Activated gamma-delta T cell treated with anti-CD3 and anti-CD28 coated beads, Interleukin-2, amount 50 U/mL, for 16 hours (primary cell): ENCODE measurements at regions not wholly inside any gene's neighbourhood (a gene's known extent, or its start where the extent isn't known, plus 50 kb on each side); places are given as distances from the start of the nearest gene placed in this dataset.

ENCODE experiments used
- DNase-seq: peaks from one replicate; pipeline ENCODE4 v3.0.0-alpha.2; 2020; ENCODE audit warnings: low read depth

DNA sequence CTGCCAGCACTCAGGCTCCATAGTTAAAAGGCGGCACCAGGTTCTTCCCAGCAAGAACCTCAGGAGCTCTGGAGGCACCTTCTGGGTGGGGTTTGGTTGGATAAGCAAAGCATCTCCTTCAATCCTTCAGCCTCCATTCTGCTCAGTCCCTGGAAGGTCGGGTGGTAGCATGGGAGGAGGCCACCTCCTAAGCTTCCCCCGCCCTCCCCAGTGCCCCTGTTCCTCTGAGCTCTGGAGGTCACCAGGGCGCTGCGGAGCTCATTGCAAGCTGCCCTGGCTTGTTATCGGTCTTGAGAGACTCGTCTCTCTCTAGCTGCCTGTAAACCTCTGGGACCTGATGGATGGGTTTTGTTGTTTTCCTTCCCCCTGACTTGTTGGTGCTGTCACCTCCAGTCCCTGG is 124.8 kb downstream of the RPLP1 start:
- DNase-seq = no peak

DNA sequence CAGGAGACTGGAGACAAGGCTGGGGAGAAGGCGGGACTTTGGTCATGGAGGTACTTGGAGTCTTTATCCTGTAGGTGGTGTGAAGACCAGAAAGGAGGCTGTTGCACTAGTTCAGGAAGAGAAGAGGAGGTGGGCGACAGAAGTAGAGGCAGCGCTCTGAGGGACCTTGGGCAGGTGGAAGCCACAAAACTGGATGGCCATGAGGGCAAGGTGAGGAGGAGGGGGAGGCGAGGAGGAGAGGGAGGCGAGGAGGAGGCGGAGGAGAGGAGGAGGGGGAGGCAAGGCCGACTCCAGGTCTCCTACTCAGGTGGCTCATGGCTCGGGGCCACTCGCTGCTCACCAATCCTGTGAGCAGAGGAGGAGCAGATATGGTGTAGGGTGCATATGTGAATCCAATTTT is 125.6 kb downstream of the RPLP1 start:
- no peak for DNase-seq

DNA sequence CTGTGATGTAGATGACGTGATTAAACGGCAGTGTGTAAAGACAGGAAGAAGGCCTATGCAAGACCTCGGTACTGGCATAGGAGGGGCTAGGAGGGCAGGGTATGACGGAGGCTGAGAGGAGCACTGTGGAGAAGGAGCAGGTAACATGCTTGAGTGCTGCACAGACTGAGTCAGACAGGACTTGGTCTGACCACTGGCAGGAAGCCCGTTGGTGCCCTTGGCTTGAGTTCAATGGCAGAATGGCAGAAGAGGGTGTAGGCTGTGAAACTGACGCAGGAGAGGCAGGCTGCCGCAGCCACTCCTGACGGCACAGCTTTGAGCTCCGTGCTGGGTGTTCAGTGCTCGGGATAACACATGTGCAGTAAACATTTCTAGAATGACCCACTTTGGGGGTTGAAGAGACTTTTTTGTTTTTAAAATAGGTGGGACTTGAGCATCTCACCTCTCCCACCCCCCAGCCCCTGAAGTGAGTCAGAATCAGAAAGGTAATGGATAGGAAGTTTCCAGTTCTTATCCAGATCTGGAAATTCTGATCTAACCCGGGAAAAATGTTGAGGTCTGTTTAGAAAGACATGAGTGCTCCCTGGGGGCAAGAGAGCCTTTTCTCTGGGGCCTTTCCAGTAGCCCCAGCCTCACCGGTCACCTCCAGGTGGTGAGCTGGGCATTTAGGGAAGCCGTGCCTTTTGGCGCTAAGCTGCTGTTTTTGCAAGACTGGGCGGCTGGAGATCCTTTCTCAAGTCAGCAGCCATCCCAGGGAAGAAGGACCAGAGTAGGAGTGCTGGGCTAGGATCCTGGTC is 126.4 kb downstream of the RPLP1 start:
- no peak for DNase-seq

DNA sequence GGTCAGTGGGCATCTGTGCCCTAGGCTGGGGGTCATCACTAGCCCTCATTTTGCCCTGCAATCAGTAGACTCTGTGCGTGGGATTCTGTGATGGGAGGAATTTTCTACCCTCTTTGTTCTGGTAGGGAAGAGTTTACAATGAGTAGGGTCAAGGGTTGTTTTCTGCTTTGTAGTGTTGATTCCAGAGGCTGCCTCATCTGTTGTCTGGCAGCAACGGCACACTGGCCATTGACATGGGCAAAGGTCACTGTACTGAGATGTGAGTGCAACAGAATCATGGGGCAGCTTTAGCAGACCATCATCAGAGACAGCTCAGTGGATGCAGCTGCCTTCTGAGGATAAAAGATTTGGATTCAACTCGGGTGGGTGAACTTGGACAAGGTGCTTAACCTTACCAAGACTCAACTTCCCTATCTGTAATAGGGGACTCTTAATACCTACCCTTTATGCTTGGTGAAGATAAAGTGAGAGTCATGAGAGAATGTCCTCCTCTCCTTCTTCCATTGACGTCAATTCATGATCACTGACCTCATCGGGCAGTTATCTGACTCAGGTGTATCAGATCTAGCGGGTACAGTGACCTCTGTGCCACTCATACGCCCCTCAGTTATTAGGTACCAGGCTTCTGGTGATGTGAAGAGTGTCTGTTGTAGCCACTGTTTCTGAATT is 127.5 kb downstream of the RPLP1 start:
- DNase-seq = no peak

DNA sequence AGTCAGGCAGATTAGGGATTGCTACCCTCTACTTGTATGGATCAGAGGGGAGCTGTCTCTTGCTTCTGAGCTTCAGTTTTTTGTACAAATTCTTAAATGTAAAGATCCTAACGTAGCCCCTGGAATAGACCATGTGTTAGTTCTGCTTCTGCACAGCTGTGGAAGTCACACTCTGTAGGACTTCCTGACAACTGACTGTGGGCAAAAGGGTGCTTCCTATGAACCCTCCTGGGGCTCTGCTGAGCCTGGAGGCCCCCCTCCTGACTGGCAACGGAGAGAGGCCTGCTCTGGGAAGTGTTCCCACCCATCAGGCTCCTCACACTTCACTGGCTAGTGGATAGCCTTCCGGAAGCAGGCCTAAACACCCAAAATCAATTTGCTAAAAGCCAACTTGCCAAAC is 131.0 kb downstream of the RPLP1 start:
- DNase-seq = no peak

DNA sequence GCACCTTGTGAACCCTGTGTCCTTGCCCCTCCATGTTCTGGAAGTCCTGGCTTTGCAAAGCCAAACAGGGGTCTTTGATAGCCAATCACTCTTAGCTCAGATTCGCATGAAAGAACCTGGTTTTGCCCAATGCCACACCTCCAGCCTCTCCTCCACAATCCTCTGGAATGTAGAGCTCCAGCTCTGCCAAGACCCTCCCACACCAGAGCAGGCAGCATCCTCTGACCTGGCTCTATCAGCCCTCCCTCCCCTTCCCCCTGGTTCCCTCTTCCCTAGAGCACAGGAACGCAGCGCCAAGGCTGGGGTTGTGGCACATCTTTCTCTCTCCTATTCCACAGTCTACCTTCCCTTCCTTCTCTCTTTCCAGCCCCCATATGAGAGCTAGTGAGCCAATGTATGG is 133.3 kb downstream of the RPLP1 start:
- no peak for DNase-seq

DNA sequence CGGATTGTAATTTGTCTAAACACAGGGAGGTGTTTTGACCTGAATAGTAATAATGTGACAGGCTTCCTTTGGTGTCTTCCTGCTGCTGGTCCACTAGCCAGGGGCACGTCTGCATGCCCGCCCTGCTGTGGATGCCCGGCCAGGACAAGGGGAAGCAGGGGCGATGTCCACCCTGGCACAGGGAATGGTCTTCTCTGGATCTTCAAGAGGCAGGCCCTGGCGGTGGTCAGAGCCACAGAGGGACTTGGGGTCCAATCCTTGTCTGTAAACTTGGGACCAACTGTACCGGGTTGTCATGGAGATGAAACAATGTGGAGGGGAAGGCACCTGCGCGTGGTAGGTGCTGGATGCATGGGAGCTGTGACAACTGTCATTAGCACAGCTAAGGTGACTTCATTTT is 134.1 kb downstream of the RPLP1 start:
- DNase-seq = no peak

DNA sequence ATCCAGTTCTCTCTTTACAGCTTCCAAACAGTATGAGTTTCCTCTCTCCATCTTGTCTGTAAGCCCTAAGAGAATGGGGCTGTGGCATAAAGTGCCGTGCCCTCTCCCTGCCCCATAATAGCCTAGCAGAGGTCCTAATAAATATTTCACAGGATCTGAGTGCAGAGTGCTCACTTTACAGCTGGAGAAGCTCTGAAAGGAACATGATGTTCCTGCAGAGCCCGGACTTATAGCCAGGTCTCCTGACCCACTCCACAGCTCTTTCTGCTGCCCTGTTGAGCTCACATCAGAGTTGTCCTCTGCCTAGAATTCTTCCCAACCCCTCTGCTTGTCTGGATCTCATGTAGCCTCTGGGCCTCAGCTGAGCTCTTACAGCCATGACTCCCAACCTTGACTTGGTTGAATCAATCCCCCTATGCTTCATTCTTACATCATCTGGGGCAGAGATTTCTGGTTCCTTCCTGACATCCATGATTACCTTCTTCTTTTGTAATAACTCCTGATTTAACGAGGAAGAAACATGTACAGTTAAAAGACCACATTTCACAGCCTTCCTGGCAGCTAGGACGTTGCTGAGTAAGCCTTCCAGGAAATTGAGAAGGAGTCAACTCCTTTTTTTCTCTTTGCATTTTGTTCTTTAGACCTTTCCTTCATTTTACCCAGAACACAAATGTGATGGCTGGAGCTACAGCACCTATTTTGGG is 135.3 kb downstream of the RPLP1 start:
- no peak for DNase-seq

DNA sequence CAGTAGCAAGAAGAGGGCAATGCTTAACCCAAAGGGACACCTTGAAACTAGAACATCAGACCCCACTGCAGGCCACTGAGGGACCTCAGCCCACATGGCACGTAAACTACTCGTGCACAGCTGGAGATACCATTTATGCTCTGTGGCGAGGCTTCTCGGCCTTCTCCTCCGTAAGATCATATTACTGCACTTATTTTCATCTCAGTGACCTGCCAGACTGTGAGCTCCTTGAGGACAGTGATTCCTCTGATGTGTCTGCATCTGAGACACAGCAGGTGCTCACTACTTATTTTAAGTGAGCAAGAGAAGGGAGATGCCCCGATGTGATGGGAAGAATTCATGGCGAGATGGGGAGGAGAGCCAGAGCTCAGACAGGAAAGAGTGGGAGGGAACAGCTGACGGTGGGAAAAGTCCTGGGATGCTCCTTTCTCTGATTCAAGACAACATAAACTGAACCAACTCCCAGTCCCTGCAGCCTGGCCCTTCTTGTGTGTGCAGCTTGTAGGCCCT is 137.6 kb downstream of the RPLP1 start:
- no peak for DNase-seq

DNA sequence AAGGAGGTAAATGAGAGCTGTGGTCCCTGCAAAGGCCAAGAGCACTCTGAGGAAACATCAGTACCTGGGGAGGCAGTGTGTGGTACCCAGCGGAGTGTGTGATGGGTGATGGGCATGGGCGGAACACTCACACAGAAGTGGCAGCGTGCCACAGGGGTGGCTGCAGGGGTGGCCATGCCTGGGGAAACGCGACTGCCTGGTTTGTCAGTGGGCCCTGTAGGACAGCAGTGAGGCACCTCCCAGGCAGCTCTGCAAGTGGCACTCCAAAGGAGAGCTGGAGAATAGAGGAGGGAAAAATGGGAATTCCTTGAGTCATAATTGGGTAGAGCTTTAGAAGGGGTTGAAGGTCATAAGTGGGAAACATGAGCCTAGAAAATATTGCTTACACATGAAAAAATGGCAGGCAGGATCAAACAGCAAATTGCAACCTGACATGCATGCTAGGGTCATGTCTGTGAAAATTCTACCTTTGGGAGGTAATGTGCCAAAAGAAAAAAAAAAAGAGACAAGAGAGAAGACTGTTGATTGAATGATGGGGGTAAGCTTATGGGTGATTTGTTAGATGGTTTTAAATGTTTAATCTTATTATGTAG is 138.4 kb downstream of the RPLP1 start:
- DNase-seq = no peak

DNA sequence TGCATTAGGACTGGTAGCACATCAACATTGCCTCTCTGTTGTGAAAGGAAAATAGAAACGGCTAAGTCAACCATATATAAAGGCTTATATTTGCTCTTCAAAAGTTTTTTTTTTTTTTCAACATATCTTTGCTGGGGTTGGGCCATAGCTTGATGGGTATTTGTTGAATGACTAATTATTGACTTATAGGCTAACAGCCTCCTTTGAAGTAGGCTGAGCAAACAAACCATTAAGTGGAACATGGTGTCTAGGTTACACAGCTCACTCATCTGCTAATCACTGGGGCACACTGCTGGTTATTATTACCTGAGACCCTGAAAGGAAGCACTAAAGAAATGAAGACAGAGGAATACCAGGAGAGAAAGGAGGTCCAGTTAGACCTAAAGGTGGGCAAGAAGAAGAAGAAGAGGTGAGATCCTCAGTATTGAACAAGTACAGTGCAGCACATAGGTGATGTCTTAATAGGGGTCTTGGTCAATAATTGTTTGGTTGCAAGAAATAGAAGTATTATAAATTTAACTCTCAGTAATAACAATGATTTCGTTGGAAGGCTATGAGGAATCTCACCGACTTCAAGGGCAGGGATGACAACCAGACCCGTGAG is 139.4 kb downstream of the RPLP1 start:
- DNase-seq = no peak

DNA sequence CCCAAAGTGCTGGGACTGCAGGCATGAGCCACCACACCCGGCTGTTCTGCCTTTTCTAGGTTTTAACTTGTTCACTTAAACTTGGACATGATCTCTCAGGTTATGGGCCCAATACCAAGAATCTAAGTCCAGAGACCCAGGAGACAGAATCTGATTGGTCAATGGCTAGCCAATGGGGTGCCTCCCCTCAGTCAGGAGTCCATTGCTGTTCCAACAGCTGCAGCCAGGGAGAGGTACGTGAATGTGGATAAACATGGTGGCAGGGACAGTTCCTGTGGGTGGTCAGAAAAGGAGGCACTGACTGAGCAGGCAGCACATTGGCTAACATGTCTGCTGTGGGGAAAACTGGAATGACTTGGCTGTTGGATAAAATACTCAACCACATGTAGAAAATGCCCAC is 140.3 kb downstream of the RPLP1 start:
- no peak for DNase-seq

DNA sequence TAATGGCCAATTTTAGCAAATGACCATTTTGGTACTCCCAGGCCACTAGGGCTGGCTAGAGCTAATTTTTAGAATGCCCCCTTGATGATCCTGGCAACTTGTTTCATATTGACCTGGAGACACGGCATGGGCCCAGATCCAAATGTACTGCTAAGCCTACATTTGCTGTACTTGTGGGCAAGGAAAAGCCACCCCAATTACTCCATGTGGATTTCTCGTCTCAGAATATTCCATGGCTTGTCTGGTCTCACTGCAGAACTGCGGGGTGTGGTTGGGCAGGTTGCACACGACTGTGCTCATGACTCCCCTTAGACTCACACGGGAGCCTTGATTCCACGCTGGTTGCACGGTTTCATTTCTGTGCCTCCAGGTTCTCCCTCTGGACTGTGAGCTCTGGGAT is 140.9 kb downstream of the RPLP1 start:
- no peak for DNase-seq

DNA sequence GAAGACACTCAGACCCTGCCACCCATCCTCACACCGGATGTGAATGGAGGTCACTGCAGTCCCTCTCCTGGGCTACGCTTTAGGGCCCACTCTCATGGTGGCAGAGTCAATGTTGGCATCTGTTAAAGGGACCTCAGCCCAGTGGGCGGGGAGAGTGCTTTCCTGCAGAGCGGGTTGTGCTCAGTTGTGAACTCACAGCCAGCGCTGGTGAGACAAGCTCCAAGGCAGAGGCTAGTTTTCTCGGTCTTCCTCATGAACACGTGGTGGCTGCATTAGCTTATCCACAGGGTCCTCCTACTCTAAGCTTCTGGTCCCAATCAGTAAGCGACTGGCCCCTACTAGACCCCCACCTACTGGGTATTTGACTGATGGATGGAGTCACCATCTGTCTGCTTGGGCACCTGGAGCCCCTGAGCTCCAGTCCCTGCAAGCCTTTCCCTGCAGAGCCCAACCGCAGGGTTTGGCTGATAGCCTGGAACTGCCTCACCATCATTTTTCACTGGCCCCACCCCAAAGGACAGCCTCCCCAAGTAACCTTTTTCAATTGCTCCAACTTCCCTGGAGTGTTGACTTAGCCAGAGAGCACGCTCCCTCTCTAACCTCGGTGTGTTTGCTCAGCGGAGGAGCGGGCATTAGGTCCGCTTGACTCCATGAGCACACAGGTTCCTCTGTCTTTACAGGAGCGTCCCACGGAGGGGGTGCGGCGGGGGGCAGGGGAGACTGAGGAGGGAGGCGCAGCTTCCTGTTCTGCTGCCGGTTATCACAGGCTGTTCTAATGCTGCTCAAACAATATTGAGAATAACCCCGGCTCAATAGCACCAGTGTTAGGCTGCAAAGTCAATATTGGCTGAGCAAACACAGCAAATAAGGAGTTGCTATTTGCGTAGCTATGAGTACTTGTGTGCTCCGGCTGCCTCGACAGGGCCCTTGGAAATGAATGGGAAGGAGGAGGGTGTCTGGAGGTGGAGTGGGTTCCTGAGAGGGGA is 141.7 kb downstream of the RPLP1 start:
- no peak for DNase-seq

DNA sequence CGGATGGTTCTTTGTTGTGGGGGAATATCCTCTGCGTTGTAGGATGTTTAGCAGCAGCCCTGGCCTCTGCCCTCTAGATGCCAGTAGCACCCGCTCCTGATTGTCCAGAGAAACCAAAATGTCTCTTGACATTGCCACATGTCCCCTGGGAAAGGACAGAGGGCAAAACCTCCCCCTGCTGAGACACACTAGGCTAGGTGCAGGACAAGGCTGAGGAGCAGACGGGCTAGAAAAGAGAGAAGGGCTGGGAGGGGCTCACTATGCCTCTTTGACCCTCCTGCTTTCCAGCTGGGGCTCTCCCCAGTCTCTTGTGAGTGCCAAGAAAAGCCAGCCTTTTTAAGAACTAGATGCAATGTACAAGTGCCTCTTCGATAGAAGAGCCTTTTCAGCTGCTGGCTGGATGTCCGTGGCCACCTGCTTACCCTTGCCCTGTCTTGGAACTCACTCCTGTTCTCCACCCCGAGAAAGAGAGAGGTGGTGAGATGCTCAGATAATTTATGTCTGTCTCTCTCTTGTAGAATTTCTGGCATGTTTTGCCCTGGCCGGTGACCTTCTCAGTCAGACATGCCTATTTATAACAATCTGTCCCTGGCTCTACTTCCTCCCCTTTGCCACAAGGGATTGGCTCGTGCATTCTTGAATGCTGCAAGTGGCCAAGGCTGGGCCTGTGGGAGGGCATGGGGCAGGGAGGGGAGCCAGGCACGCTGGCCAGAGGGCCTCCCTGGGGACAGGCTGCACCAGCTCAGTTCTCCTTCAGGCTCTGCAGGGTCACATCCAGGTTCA is 142.6 kb downstream of the RPLP1 start:
- no peak for DNase-seq

DNA sequence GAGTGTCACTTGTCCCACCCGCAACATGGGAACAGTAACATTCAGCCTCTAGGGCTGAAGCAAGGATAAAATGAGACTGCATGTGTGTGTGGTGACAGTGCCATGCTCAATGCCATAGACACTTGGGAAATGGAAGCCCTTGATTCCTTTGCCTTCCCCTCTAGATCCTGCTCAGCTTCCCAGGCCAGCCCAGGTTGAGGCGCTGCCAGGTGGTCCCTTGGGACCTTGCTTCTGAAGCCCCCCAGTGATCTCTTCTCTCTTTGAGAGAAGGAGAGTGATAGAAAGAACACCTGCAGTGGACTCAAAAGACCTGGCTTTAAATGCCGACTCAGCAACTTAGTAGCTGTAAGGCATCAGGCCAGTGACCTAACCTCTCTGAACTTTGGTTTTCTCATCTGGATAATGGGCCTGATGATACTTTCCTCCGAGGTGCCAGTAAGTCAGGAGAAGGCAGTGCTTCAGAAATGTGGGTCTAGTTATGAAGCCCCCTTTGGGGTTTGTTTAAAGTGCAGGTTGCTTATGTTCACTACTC is 144.5 kb downstream of the RPLP1 start:
- no peak for DNase-seq

DNA sequence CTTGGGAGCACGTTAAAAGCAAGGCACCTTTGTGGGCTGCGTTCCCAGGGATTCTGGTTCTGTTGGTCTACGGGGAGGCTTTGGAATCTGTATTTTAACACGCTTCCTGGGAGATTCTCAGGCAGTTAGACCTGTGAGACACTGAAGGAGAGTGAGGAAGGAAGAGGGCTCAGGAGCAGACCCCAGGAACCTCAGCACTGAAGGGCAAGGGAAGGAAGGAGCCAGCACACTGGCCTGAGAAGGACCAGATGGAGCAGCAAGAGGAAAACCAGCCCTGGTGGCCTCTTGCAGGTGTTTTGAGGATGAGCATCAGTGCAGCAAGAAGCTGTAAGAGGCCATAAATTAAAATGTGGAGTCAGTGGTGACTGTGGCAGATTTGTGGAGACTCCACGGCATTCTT is 146.7 kb downstream of the RPLP1 start:
- no peak for DNase-seq

DNA sequence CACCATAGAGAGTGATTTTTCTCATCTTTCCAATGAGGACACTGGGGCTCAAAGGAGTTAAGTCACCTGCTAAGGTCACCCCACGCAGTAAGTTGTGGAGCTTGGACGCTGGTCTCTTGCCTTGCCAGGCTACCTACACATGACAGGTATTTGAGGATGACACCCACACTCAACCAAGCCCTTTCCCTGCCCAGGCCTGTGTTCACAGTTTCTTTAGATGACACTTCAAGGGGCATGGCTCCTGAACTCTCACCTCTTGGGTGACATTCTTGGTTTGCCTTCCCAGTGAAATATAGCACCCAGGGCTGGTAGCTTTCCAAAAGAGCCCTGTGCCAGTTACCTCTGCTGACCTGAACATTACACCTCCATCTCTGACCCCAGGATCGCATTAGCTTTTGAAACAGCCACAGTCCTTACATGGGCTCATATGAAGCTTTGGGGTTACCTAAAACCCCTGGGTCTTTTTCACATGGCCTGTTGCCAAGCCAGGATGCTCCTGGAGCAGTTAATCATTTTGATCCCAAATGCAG is 148.0 kb downstream of the RPLP1 start:
- DNase-seq = no peak

DNA sequence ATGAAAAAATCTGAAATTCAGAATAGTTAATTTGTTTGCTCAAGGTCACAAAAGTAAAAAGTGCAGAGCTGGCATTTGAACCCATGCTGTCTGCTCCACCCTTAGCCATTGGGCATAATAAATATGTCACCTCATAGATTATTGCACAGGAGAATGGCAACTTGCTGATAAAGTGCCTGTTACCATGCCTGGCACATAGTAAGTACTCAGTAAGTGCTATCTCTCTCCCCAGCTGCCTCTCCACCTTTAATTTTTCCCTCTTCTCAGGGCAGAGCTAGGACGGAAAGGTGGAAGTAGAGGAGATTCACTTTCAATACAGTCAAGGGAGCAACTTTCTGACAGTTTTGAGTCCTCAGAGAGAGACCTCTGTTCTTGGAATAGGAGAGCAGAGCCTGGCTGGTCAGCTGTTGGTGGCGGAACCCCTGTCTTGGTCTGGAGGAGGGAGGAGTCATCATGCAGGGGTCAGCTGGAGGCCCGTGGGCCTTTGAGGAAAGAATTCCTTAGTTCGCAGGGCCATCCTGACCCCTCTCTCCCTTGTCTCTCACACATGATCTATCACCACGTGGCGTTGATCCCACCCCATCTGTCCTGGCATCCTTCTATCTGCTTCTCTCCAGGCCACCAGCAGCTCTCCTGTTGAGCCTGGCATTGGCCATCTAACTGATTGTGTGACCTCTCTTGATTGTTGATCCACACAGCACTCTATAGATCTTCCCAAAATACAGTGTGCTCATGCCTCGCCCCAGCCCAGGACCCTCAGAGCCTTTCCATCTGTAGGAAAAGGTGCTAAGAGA is 149.3 kb downstream of the RPLP1 start:
- DNase-seq = no peak
